ENCODE measurements at regions not wholly inside any gene's neighbourhood (a gene's known extent, or its start where the extent isn't known, plus 50 kb on each side); places are given as distances from the start of the nearest gene placed in this dataset.
A peak's percentile ranks its signal among the peaks of the same experiment; 100 is the strongest.
"Not testable (repeated sequence)": the region's sequence is repeated elsewhere in the genome, so short reads cannot be mapped to it uniquely, and the experiment has no call there.

GRCh38 chr14:26293909-26294308, 303.9 kb downstream of the NOVA1 start:
- no peak for DNase-seq

- DNase-seq: peak; percentile 87
Measured at GRCh38 chr14:26289891-26290486, 307.8 kb downstream of the NOVA1 start.

- no peak for DNase-seq
Measured at GRCh38 chr14:26286913-26287205, 311.0 kb downstream of the NOVA1 start.

- DNase-seq: peak; percentile 42
Measured at GRCh38 chr14:26286081-26286912, 311.5 kb downstream of the NOVA1 start.

GRCh38 chr14:26282578-26282977, 315.3 kb downstream of the NOVA1 start:
- DNase-seq: no peak

- DNase-seq: not testable (repeated sequence)
Measured at GRCh38 chr14:26282011-26282410, 315.8 kb downstream of the NOVA1 start.

GRCh38 chr14:26281280-26281998, 316.4 kb downstream of the NOVA1 start:
- peak; percentile 83 for DNase-seq

- no peak for DNase-seq
Measured at GRCh38 chr14:26276757-26277156, 321.1 kb downstream of the NOVA1 start.

- DNase-seq: no peak
Measured at GRCh38 chr14:26265170-26265685, 332.6 kb downstream of the NOVA1 start.

GRCh38 chr14:26261368-26262122, 336.3 kb downstream of the NOVA1 start:
- no peak for DNase-seq

- peak; percentile 31 for DNase-seq
Measured at GRCh38 chr14:26255213-26255612, 342.6 kb downstream of the NOVA1 start.

GRCh38 chr14:26252176-26252575, 345.7 kb downstream of the NOVA1 start:
- no peak for DNase-seq

- DNase-seq: no peak
Measured at GRCh38 chr14:26233118-26233517, 364.7 kb downstream of the NOVA1 start.

- no peak for DNase-seq
Measured at GRCh38 chr14:26218861-26219260, 379.0 kb downstream of the NOVA1 start.

- no peak for DNase-seq
Measured at GRCh38 chr14:26217778-26218177, 380.1 kb downstream of the NOVA1 start.

- no peak for DNase-seq
Measured at GRCh38 chr14:26216786-26217185, 381.0 kb downstream of the NOVA1 start.

- DNase-seq: no peak
Measured at GRCh38 chr14:26213846-26214575, 383.8 kb downstream of the NOVA1 start.

GRCh38 chr14:26209699-26210098, 388.1 kb downstream of the NOVA1 start:
- DNase-seq: no peak

- no peak for DNase-seq
Measured at GRCh38 chr14:26206640-26207039, 391.2 kb downstream of the NOVA1 start.

- DNase-seq: peak; percentile 5
Measured at GRCh38 chr14:26204728-26205479, 392.9 kb downstream of the NOVA1 start.

- no peak for DNase-seq
Measured at GRCh38 chr14:26204366-26204727, 393.5 kb downstream of the NOVA1 start.

GRCh38 chr14:26200687-26201086, 397.1 kb downstream of the NOVA1 start:
- peak; percentile 73 for DNase-seq
